Type B pancreatic cell (in vitro differentiated cells): ENCODE measurements at regions not wholly inside any gene's neighbourhood (a gene's known extent, or its start where the extent isn't known, plus 50 kb on each side); places are given as distances from the start of the nearest gene placed in this dataset.

ENCODE experiments used
- DNase-seq: peaks from one replicate; pipeline ENCODE4 v3.0.0; 2021; ENCODE audit warnings: mixed read lengths; ENCODE audit not compliant: unreplicated experiment; ENCODE audit errors: extremely low spot score
- H3K27ac Mint-ChIP-seq: 2 replicates; pipeline ENCODE4 v1.8.0; 2021; ENCODE audit warnings: mild to moderate bottlenecking, mixed read lengths
- H3K27me3 Mint-ChIP-seq: 2 replicates; pipeline ENCODE4 v1.8.0; 2021; ENCODE audit warnings: mixed read lengths
- H3K36me3 Mint-ChIP-seq: 2 replicates; pipeline ENCODE4 v1.8.0; 2021; ENCODE audit warnings: mixed read lengths
- H3K4me1 Mint-ChIP-seq: one replicate; pipeline ENCODE4 v1.8.0; 2021; ENCODE audit warnings: mixed read lengths; ENCODE audit not compliant: unreplicated experiment
- H3K4me3 Mint-ChIP-seq: 2 replicates; pipeline ENCODE4 v1.8.0; 2021; ENCODE audit warnings: mild to moderate bottlenecking, mixed read lengths
- H3K9me3 Mint-ChIP-seq: 2 replicates; pipeline ENCODE4 v1.8.0; 2021; ENCODE audit warnings: mixed read lengths
- CTCF ChIP-seq: fragments of 200-600 bp; sonication (generic); conservative IDR thresholded peaks from 2 replicates; pipeline ENCODE4 v1.5.0; 2021; ENCODE audit warnings: antibody characterized with exemption, mild to moderate bottlenecking

GRCh38 chr2:128486640-128487375, 168.1 kb upstream of the HS6ST1 start:
- Mint-ChIP-seq H3K4me1 (peaks cover 45% of the 10 kb centered on the region), H3K27me3 (no peaks in the 10 kb centered on the region), H3K27ac (no peak overlapping the region), H3K9me3 (no peaks in the 10 kb centered on the region), H3K4me3 (no peak overlapping the region), H3K36me3 (no peaks in the 10 kb centered on the region)
- no peak for TF ChIP-seq CTCF
- DNase-seq: peak; percentile 54

GRCh38 chr2:128487650-128488387, 169.2 kb upstream of the HS6ST1 start:
- Mint-ChIP-seq H3K27me3 (no peaks in the 10 kb centered on the region), H3K27ac (no peak overlapping the region), H3K4me3 (no peak overlapping the region), H3K9me3 (no peaks in the 10 kb centered on the region), H3K36me3 (no peaks in the 10 kb centered on the region), H3K4me1 (peaks cover 45% of the 10 kb centered on the region)
- TF ChIP-seq CTCF: no peak
- DNase-seq: peak; percentile 39

GRCh38 chr2:128488434-128488833, 169.8 kb upstream of the HS6ST1 start:
- Mint-ChIP-seq H3K27ac (peak overlapping the region; percentile 83), H3K27me3 (no peaks in the 10 kb centered on the region), H3K9me3 (no peaks in the 10 kb centered on the region), H3K36me3 (no peaks in the 10 kb centered on the region), H3K4me3 (no peak overlapping the region), H3K4me1 (peaks cover 45% of the 10 kb centered on the region)
- no peak for TF ChIP-seq CTCF
- DNase-seq: no peak

GRCh38 chr2:128489526-128490273, 171.0 kb upstream of the HS6ST1 start:
- H3K4me3 Mint-ChIP-seq: peak overlapping the region; percentile 74
- peak overlapping the region; percentile 83 for H3K27ac Mint-ChIP-seq
- DNase-seq: no peak
- no peak for TF ChIP-seq CTCF
- no peaks in the 10 kb centered on the region for H3K36me3 Mint-ChIP-seq
- peaks cover 52% of the 10 kb centered on the region for H3K4me1 Mint-ChIP-seq
- no peaks in the 10 kb centered on the region for H3K27me3 Mint-ChIP-seq
- no peaks in the 10 kb centered on the region for H3K9me3 Mint-ChIP-seq

- peak overlapping the region; percentile 8 for H3K4me3 Mint-ChIP-seq
Observed at GRCh38 chr2:128490321-128490720, 171.7 kb upstream of the HS6ST1 start.

More at GRCh38 chr2:128490321-128490720, 171.7 kb upstream of the HS6ST1 start:
- Mint-ChIP-seq H3K36me3 (no peaks in the 10 kb centered on the region), H3K4me1 (peaks cover 54% of the 10 kb centered on the region), H3K9me3 (no peaks in the 10 kb centered on the region), H3K27ac (peak overlapping the region; percentile 83), H3K27me3 (no peaks in the 10 kb centered on the region)
- TF ChIP-seq CTCF: no peak
- no peak for DNase-seq
